ENCODE measurements at regions not wholly inside any gene's neighbourhood (a gene's known extent, or its start where the extent isn't known, plus 50 kb on each side); places are given as distances from the start of the nearest gene placed in this dataset.
A peak's percentile ranks its signal among the peaks of the same experiment; 100 is the strongest.
"Not testable (repeated sequence)": the region's sequence is repeated elsewhere in the genome, so short reads cannot be mapped to it uniquely, and the experiment has no call there.

GRCh38 chr9:105022545-105022944 is 94.6 kb upstream of the ABCA1 start:
- not testable (repeated sequence) for DNase-seq

GRCh38 chr9:105023788-105024187 is 95.8 kb upstream of the ABCA1 start:
- no peak for DNase-seq

GRCh38 chr9:105024529-105024928 is 96.6 kb upstream of the ABCA1 start:
- DNase-seq: no peak

- no peak for DNase-seq
Measured at GRCh38 chr9:105026451-105026850, 98.5 kb upstream of the ABCA1 start.

GRCh38 chr9:105027084-105027483 is 99.1 kb upstream of the ABCA1 start:
- no peak for DNase-seq

- no peak for DNase-seq
Measured at GRCh38 chr9:105030285-105030684, 102.3 kb upstream of the ABCA1 start.

- no peak for DNase-seq
Measured at GRCh38 chr9:105037139-105037538, 109.2 kb upstream of the ABCA1 start.

GRCh38 chr9:105038051-105038450 is 110.1 kb upstream of the ABCA1 start:
- DNase-seq: no peak

GRCh38 chr9:105039175-105039799 is 111.3 kb upstream of the ABCA1 start:
- DNase-seq: no peak

GRCh38 chr9:105043370-105043936 is 115.5 kb upstream of the ABCA1 start:
- DNase-seq: no peak

GRCh38 chr9:105044518-105044917 is 116.6 kb upstream of the ABCA1 start:
- DNase-seq: peak in 43 of 58 donors; percentile 2 to 72 (median 29)

GRCh38 chr9:105046907-105047741 is 119.2 kb upstream of the ABCA1 start:
- DNase-seq: no peak

GRCh38 chr9:105047742-105048041 is 119.7 kb upstream of the ABCA1 start:
- no peak for DNase-seq

GRCh38 chr9:105048331-105048730 is 120.4 kb upstream of the ABCA1 start:
- no peak for DNase-seq

- DNase-seq: no peak
Measured at GRCh38 chr9:105050296-105050695, 122.3 kb upstream of the ABCA1 start.

GRCh38 chr9:105051897-105052296 is 123.9 kb upstream of the ABCA1 start:
- no peak for DNase-seq

- DNase-seq: no peak
Measured at GRCh38 chr9:105052346-105052745, 124.4 kb upstream of the ABCA1 start.

GRCh38 chr9:105053209-105053652 is 125.3 kb upstream of the ABCA1 start:
- no peak for DNase-seq

GRCh38 chr9:105054491-105054890 is 126.5 kb upstream of the ABCA1 start:
- no peak for DNase-seq

GRCh38 chr9:105055917-105056316 is 128.0 kb upstream of the ABCA1 start:
- no peak for DNase-seq

GRCh38 chr9:105057551-105057950 is 129.6 kb upstream of the ABCA1 start:
- no peak for DNase-seq

- DNase-seq: no peak
Measured at GRCh38 chr9:105059252-105059651, 131.3 kb upstream of the ABCA1 start.
